HG03565 (cell line): ENCODE measurements at regions not wholly inside any gene's neighbourhood (a gene's known extent, or its start where the extent isn't known, plus 50 kb on each side); places are given as distances from the start of the nearest gene placed in this dataset.
"Not testable (repeated sequence)": the region's sequence is repeated elsewhere in the genome, so short reads cannot be mapped to it uniquely, and the experiment has no call there.

ENCODE experiments used
- ATAC-seq: cut with Tn5 transposase; IDR thresholded peaks from one replicate; pipeline ENCODE4 v1.9.1; 2021; ENCODE audit warnings: mild to moderate bottlenecking, moderate library complexity; ENCODE audit not compliant: unreplicated experiment

DNA sequence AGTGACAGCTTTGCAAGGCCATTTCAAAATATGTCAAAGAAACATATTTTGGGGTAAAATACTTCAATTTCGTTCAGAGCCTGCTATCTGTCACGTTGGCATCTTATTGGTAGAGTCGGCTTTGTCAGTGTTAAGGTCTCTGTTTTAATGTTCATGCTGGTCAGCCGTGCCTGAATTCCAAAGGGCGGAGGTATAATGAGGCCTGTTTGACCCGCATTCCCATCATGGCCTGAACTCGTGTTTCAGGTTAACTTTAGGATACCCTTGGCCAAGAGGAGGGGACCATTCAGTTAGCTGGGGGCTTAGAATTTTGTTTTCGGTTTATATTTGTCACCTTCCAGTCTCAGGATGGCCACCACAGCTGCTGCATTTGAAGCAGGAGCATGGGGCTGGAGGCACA is 236.4 kb downstream of the NFATC2 start:
- ATAC-seq = no peak

DNA sequence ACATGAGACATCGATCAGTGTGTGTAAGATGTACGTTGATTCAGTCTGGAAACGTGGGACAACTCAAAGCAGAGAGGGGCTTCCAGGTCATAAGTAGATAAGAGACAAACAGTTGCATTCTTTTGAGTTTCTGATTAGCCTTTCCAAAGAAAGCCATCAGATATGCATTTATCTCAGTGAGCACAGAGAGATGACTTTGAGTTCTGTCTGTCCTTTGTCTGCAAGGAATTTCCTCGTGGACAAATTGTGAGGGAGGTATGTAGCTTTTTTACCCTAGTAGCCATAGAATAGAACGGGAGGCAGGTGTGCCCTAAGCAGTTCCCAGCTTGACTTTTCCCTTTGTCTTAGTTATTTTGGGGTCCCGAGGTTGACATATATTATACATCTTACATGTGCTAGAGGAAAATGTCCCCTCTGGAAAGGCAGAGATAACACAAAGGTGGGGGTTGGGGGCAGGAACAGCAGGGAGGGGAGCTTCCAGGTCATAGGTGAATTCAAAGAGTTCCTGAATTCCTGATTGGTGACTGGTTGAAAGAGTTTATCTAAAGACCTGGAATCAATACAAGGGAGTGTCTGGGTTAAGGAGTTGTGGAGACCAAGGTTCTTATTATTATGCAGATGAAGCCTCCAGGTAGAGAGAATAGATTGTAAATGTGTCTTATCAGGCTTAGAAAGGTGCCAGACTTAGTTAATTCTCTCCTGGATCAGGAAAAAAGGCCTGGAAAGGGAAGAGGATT is 237.0 kb downstream of the NFATC2 start:
- ATAC-seq = no peak

DNA sequence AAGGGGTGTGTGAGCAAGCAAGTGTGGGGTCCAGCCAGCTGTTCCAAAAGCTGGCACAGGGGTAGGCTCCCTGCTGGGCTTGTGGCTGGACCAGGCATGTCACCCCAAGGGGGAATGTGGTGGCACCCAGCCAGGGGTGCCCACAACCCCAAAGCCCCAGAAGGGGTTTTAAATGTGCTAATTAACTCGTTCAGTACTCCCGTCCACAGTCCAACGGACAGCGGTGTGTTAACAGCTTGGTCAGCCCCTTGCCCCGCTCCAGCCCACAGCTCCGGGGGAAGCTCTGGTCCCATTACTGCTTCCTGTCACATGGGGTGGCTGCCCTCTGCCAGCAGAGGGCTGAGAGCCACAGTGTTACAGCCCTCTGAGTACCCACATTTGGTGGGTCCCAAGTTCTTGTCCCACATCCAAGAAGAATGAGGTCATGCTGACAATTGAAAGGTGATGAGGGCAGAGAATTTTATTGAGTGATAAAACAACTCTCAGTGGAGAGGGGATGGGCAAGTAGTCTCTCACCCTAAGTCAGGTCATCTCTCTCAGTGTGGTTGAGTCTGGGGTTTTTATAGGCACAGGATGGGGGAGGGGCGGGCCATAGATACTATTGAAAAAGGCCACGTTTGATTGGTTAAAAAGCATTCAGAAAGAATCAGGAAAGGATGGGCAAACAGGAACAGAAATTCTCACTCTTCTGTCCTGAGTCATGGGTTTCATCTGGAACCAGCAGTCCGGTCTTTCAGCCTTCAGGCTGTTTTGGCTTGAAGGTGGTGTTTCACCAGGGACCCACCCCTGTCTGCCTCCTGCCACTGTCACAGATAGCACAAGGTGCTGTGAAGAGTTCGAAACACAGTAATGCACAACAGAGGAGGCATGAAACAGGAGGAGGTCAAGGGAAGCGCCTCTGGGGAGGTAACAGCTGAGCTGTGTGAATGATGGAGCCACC is 238.5 kb downstream of the NFATC2 start:
- ATAC-seq = no peak

DNA sequence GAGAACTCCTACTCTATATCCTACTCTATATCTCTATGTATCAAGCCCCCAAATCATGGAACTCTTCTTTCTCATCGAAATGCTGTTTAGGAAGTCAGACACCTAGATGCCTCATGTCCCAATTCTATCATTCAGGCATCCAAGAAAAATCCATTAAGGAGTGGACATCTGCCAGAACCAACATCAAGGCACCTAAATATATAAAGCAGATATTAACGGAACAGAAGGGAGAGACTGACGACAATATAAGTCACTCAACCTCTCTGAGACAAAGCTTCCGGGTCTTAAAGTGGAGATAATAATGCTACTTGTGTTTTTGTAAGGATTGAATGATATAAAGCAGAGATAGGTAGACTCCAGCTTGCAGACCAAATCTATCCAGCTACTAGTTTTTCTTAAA is 241.5 kb downstream of the NFATC2 start:
- ATAC-seq = no peak

DNA sequence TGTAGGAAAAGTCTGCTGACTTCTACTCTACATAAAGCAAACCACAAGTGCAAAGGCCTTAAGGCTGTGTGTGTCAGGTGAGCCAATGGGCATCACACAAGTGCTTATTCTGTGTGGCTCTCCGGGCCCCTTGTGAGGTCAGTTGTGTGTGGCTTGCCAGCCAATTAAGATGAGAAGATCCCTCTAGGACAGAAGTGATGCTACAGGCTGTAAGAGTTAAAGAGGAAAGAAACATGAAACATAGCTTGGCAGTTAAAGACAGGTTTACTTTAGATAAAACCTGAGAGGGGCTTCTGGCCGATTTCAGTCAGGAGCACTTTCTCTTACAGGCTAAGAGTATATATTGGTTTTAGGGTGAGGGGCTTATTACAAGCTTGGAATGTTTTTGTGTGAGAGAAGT is 242.4 kb downstream of the NFATC2 start:
- ATAC-seq = no peak

DNA sequence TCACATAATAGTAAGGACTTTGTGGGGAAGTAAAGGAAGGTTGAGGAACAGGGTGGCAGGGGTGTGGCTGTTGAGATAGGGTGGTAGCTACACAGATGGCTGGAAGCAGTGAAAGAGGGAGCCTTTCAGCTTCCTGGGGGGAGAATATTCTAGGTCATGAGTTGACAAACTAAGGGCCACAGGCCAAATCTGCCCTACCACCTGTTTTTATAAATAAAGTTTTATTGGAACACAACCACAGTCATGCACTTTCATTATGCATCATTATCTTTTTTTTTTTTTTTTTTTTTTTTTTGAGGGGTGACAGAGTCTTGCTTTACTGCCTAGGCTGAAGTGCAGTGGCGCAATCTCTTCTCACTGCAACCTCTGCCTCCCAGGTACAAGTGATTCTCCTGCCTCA is 243.1 kb downstream of the NFATC2 start:
- no peak for ATAC-seq

DNA sequence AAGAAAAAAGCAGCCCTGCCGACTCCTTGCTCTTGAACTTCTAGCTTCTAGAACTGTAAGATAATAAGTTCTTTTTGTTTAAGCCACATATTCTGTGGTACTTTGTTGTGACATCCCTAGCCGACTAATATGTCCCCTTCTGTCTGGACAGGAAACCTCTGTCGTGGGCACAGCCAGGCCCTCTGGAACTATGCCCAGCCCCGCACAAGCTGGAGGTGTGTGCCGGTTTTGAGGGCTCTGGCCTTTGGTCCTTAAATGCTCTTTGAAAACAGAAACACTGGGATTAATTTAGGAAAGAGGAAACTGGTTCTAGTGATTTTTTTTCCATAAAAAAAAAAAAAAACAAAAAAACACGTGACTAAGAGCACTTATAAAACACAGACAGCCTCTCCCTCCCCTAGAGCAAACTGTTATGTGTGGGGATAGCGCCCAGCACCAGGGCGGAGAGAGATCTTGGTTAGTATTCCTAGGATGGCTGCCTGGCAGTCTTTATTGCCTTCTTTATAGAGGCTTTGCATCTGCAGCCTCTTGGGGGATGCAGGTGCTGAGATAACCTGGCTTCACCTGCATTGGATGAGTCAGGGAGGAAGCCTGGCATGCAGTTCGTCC is 244.3 kb downstream of the NFATC2 start:
- ATAC-seq = no peak

DNA sequence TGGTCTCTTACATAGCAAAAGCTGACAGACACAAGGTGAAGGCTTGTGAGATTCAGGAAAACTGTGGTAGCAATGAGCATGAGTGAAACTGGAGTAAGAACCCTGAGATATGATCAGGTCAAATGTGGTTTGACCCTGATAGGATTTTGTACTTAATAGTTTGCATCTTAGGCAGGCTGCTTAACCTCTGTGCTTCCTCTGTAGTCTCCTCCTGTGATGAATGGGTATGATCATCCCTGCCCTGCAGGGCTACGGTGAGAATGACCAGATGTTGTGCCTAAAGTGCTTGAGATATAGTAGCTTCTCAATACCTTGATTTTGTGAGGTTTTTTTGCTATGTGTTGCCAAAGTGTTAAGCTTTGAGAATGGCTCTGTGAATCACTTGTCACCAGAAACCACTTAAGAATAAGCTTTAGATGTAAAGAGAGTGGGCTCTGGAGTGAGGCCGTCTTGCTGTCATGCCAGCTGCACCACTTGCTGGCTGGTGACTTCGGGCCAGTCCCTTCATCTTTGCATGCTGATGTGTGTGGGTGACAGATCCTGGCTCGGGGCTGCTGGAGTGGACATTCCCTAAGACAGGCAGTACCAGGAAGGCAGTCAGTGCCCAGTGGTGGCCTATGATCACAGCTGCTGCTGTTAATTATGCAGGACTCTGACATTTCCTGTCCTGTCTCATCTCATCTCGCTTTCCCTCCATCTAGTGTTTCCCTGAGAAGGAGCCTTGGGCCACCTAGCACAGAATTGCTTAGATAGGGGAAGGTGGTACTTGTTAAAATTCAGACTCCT is 254.7 kb downstream of the NFATC2 start:
- no peak for ATAC-seq

DNA sequence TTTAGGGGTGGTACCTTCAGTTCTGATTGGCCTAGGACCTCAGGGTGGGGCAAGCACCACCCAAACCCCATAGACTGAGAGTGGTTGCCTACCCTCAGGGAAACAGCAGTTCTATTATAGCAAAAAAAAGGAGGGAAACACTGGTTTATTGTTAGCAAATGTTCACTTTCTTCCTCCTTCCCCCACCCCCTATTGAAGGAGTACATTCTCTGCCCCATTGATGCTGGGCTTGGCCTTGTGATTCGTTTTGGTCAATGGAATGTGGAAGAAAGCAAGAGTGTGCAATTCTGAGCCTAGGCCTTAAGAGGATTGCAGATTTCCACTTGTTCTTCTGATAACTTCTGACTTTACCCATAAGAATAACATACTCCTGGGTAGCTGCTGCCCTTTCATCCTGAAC is 255.8 kb downstream of the NFATC2 start:
- no peak for ATAC-seq

DNA sequence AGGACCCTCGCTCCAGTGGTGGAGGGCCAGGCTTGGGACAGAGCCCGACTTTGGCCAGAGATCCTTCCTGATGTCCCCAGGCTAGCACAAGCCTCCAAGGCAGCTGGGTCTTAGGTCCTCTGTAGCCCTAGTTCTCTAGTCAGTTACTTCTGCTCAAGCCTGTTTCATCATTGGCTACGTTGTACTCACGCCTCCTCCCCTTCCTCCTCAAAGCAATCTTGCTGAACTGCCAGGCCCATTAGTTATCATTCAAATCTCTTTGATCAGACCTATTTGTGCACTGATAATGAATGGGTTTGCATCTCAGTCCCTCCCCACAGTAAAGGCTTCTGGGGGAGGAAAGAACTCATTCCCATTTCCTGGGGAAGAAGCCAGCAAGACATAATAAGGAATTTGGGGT is 256.8 kb downstream of the NFATC2 start:
- no peak for ATAC-seq

DNA sequence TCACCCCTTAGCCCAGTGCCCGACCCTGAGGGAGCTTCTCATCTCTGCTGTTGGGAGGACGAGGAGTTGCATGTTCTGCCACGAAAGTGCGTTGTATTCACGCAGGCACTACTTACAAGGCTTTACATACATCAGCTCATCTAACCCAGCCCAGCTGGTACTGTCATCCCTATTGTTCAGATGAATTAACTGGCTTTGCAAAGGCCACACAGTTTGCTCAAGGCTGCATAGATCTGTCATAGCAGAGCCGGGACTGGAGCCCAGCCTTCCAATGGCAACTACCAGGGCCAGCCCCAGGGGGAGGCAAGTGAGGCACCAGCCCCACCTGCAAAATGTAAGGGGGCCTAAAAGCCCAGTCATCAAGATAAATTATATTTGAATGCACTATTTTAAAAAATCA is 257.6 kb downstream of the NFATC2 start:
- no peak for ATAC-seq

DNA sequence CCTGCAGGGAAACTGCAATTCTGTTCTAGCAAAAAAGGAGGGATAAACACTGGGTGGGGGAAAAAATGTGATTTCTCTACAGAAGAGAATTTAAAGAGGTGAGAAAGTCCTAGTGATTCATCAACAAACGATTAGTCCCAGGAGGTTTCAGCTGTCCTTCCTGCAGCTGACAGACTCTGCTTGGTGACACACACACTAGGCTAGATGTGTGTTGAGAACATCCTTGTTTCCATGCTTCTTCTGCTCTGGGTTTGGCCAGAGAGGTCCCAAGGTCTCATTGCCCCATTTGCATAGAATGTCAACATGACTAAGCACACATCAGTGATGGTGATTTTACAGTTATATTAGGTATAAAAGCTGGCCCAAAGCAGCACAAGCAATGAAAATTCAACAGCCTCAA is 258.3 kb downstream of the NFATC2 start:
- ATAC-seq = no peak

DNA sequence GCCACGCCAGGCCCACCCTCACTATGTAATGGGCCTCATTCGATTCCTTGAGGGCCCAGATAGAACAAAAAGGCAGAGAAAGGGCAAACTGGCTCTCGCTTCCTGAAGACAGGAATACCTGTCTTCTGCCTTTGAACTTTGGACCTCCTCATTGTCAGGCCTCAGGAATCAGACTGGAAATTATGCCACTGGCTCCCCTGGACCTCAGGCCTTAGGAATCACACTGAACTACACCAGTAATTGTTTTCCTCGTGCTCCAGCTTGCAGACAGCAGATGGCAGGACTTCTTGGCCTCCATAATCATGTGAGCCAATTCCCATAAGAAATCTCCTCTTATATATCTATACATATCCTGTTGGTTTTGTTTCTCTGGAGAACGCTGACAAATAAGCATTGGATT is 258.6 kb upstream of the KCNG1 start:
- ATAC-seq = no peak

DNA sequence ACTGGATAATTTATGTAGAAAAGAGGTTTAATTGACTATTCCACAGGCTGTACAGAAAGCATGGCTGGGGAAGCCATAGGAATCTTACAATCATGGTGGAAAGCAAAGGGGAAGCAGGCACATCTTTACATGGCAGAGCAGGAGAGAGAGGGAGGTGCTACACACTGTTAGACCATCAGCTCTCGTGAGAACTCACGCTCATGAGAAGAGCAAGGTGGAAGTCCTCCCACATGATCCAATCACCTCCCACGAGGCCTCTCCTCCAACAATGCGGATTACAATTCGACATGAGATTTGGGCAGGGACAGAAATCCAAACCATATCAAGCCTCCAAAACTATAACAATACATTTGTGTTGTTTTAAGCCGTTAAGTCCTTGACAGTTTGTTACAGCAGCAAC is 257.1 kb upstream of the KCNG1 start:
- no peak for ATAC-seq

DNA sequence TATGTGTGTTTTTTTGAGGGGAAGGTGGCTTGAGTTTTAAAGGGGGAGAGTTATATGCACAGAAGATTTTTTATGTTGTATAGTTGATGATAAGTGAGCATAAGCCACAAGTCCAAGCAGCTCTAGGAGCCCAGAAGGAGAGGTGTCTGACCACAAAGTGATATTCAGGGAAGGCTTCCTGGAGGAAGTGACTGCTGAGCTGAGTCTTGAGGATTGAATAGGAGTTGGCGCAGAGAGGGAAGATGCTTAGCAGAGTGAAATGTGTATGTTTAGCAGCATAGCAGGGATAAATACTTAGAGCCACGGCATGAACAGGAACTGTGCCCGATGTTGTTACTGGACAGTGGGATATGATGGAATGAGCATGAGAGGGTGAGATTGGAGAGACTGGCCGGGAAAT is 255.1 kb upstream of the KCNG1 start:
- no peak for ATAC-seq

DNA sequence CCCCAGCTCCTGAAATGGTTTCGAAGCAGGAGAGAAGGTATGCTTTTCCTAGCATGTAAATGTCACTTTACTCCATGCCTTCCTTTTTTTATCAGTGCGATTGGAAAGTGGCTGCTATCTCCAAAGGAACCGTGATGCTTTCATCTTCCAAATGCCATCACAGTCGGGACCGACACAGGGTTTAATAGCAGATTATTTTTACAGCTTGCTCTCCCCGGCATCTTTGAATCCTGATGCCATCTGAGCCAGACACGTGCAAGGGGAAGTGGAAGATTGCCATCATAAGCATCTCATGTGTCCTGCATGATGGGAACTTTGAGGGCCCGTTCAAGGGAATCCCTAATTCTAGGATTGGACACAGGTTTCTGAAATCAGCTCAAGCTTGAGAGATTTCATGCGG is 253.4 kb upstream of the KCNG1 start:
- no peak for ATAC-seq

DNA sequence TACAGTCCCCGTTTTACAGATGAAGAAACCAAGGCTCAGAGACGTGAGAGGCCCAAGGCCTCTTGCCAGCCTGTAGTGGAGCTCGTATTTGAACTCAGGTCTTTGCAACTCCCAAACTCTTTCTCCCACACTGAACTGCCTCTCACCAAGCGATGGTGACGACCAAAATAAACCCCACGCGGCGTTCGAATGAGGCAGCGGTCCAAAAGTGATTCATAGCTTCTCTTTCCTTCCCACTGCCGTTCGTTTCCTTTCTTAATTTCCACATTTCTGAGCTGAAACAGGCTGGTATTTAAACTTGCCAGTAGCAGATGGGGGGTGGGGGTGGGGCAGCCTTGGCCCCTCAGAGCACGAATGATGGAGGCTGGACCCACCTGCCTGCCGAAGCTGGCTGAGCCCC is 252.9 kb upstream of the KCNG1 start:
- no peak for ATAC-seq

DNA sequence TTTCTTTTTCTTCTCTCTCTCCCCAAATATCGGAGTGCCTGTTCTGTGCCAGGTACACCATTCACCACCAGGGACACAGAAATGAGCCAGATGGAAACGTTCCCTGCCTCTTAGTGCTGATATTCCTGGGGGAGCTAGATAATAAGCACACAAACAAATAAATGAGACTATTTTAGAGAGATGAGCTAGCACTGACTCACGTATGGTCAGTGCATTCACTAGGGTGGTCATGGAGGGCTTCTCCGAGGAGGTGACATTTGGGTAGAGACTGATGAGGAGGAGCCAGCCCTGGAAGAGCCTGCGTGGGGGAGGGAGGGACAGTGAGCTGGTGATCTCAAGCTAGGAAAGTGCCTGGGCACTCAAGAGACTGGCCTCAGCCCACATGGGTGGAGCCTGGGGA is 252.3 kb upstream of the KCNG1 start:
- no peak for ATAC-seq

DNA sequence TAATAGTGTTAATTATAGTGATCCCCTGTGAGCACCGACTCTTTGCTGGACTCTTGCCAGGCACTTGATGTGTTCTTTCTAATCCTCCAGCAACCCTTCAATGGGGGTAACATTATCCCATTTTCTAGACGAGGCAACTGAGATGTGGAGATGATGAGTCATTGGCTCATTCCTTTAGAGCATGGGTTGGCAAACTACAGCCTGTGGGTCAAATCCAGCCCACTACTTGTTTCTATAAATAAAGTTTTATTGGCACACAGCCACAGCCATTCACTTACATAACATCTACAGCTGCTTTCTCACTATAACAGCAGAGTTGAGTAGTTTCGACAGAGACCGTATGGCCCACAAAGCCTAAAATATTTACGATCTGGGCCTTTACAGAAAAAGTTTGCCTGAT is 249.5 kb upstream of the KCNG1 start:
- ATAC-seq = no peak

DNA sequence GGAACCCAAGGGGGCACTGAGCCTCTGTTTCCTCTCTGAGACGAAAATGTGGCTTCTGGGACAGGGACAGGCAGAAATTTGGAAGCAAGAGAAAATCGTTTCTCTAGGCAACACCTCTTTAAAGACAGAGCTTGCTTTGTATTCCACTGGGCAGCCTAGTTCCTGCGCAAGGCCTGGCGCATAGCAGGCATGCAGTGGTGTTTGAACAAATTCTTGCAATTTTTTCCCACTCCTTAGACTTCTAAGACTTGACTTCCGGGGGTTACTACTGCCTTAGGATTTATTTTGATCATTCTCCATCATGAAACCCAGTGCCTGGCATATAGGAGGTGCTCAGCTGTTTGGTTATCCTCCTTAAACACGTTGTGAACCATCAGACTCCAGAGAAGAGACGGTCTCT is 249.0 kb upstream of the KCNG1 start:
- no peak for ATAC-seq

DNA sequence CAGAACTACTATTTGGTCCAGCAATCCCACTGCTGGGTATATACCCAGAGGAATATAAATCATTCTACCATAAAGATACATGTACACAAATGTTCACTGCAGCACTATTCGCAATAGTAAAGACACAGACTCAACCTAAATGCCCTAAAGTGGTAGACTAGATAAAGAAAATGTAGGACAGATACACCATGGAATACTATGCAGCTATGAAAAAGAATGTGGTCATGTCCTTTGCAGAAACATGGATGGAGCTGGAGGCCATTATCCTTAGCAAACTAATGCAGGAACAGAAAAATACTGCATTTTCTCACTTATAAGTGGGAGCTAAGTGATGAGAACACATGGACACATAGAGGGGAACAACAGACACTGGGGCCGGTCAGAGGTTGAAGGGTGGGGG is 248.4 kb upstream of the KCNG1 start:
- not testable (repeated sequence) for ATAC-seq
